ENCODE measurements at regions not wholly inside any gene's neighbourhood (a gene's known extent, or its start where the extent isn't known, plus 50 kb on each side); places are given as distances from the start of the nearest gene placed in this dataset.

DNA sequence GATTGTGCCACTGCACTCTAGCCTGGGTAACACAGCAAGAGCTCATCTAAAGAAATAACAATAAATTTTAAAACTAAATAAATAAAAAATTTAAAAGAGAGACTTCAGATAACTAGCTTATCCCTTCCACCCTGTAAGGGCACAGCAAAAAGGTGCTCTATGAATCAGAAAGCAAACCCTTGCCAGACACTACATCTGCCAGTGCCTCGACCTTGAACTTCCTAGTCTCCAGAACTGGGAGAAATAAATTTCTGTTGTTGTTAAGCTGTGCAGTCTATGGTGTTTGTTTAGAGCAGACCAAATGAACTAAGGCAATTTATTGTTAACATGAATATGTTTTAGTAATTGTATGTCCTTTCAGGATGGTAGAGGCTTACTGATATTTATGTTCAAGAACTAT, 174.9 kb upstream of the TRIM24 start:
- H2AFZ ChIP-seq (ENCODE audit: low read depth, low read length, poor library complexity, severe bottlenecking) = no peak overlapping the region
- BruUV-seq (replicated peaks) = no TSS peak
- H3K36me3 ChIP-seq (ENCODE audit: control insufficient read depth in 1 of 2, insufficient read depth in 2 of 2, low read length in 2 of 2) = no peaks in the 10 kb centered on the region
- H4K20me1 ChIP-seq (ENCODE audit: insufficient read depth) = no peaks in the 10 kb centered on the region
- RAD21 ChIA-PET (ENCODE audit: low non-redundant PET in 1 of 2, low total read pairs in 2 of 2, uncharacterized antibody in 2 of 2, unreplicated experiment in 2 of 2) = no interaction called here
- H3K4me2 ChIP-seq (ENCODE audit: low read length) = no peak overlapping the region
- no peak overlapping the region for H3K4me3 ChIP-seq (replicated peaks in 1 of 2; ENCODE audit: low read depth in 1 of 2, low read length in 2 of 2)
- no peak overlapping the region for H3K9ac ChIP-seq (ENCODE audit: low read length)
- no peak for ATAC-seq
- no peaks in the 10 kb centered on the region for H3K79me2 ChIP-seq (ENCODE audit: insufficient read depth, low read length)
- H3K9me3 ChIP-seq (ENCODE audit: control insufficient read depth in 1 of 2, insufficient read depth in 1 of 2, low read depth in 1 of 2, low read length in 2 of 2) = peaks cover 0 to 5% of the 10 kb centered on the region in 2 experiments; a peak in 2 of 4 replicates
- H3K9me2 ChIP-seq (ENCODE audit: insufficient read depth) = no peaks in the 10 kb centered on the region
- TF ChIP-seq CBX3 (IDR thresholded peaks at IDR 0.05; ENCODE audit: low read depth) (no peak), RAD21 (IDR thresholded peaks at IDR 0.05; ENCODE audit: low read depth) (no peak), YY1 (IDR thresholded peaks at IDR 0.05; ENCODE audit: extremely low read depth, insufficient replicate concordance, low read depth, low read length) (no peak), TCF7L2 (IDR thresholded peaks at IDR 0.05; ENCODE audit: borderline replicate concordance, extremely low read depth, insufficient read depth, insufficient read length) (no peak)
- TF ChIP-seq, protein P1, sequence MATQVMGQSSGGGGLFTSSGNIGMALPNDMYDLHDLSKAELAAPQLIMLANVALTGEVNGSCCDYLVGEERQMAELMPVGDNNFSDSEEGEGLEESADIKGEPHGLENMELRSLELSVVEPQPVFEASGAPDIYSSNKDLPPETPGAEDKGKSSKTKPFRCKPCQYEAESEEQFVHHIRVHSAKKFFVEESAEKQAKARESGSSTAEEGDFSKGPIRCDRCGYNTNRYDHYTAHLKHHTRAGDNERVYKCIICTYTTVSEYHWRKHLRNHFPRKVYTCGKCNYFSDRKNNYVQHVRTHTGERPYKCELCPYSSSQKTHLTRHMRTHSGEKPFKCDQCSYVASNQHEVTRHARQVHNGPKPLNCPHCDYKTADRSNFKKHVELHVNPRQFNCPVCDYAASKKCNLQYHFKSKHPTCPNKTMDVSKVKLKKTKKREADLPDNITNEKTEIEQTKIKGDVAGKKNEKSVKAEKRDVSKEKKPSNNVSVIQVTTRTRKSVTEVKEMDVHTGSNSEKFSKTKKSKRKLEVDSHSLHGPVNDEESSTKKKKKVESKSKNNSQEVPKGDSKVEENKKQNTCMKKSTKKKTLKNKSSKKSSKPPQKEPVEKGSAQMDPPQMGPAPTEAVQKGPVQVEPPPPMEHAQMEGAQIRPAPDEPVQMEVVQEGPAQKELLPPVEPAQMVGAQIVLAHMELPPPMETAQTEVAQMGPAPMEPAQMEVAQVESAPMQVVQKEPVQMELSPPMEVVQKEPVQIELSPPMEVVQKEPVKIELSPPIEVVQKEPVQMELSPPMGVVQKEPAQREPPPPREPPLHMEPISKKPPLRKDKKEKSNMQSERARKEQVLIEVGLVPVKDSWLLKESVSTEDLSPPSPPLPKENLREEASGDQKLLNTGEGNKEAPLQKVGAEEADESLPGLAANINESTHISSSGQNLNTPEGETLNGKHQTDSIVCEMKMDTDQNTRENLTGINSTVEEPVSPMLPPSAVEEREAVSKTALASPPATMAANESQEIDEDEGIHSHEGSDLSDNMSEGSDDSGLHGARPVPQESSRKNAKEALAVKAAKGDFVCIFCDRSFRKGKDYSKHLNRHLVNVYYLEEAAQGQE (IDR thresholded peaks at IDR 0.05; ENCODE audit: low read depth) = no peak
- TF ChIP-seq, protein P2, sequence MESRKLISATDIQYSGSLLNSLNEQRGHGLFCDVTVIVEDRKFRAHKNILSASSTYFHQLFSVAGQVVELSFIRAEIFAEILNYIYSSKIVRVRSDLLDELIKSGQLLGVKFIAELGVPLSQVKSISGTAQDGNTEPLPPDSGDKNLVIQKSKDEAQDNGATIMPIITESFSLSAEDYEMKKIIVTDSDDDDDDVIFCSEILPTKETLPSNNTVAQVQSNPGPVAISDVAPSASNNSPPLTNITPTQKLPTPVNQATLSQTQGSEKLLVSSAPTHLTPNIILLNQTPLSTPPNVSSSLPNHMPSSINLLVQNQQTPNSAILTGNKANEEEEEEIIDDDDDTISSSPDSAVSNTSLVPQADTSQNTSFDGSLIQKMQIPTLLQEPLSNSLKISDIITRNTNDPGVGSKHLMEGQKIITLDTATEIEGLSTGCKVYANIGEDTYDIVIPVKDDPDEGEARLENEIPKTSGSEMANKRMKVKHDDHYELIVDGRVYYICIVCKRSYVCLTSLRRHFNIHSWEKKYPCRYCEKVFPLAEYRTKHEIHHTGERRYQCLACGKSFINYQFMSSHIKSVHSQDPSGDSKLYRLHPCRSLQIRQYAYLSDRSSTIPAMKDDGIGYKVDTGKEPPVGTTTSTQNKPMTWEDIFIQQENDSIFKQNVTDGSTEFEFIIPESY (IDR thresholded peaks at IDR 0.05; ENCODE audit: extremely low read depth, insufficient replicate concordance, low read length) = no peak
- no peak for DNase-seq (ENCODE audit: low read depth, low spot score)
- H3K4me1 ChIP-seq (ENCODE audit: control insufficient read depth in 1 of 2, insufficient read depth in 2 of 2, low read length in 2 of 2) = no peaks in the 10 kb centered on the region
- CTCF ChIA-PET = no interaction called here
- POLR2A ChIA-PET = no interaction called here
- no peaks in the 10 kb centered on the region for H3K27me3 ChIP-seq (ENCODE audit: insufficient read depth, low read length)
- H3K27ac ChIP-seq (ENCODE audit: low read depth, low read length) = no peak overlapping the region
- intact Hi-C loops (cut with micrococcal nuclease) = no loop called here

Measured in HCT116 (cell line).